Astrocyte of the cerebellum (primary cell): ENCODE measurements at regions not wholly inside any gene's neighbourhood (a gene's known extent, or its start where the extent isn't known, plus 50 kb on each side); places are given as distances from the start of the nearest gene placed in this dataset.

Experiments
- DNase-seq: peaks from one replicate; pipeline ENCODE4 v3.0.0-alpha.2; 2011; ENCODE audit warnings: low read depth
- H3K4me3 ChIP-seq: 2 replicates; pipeline ENCODE4 v1.5.1; 2011; ENCODE audit warnings: mild to moderate bottlenecking, low read depth, low read length, moderate library complexity
- CTCF ChIP-seq: IDR thresholded peaks from 2 replicates; pipeline ENCODE4 v1.5.1; 2012; ENCODE audit warnings: low read length, low read depth, moderate library complexity, mild to moderate bottlenecking; ENCODE audit errors: missing control alignments
- in situ Hi-C: cut with HindIII; loops from 2 replicates; pipeline ENCODE4 v1.10.0; 2017; ENCODE audit warnings: low sequenced_read_pairs

GRCh38 chr18:45250479-45250878 is 364.8 kb upstream of the SLC14A2 start:
- no peak for DNase-seq
- in situ Hi-C loops: no loop called here
- TF ChIP-seq CTCF: no peak
- no peak overlapping the region for H3K4me3 ChIP-seq

- in situ Hi-C loops: no loop called here
- TF ChIP-seq CTCF: no peak
Measured at GRCh38 chr18:45251236-45251635, 364.0 kb upstream of the SLC14A2 start.

GRCh38 chr18:45252474-45252873 is 362.8 kb upstream of the SLC14A2 start:
- in situ Hi-C loops: no loop called here
- DNase-seq: no peak
- no peak for TF ChIP-seq CTCF
- H3K4me3 ChIP-seq: no peak overlapping the region

More at GRCh38 chr18:45251236-45251635, 364.0 kb upstream of the SLC14A2 start:
- no peak for DNase-seq
- H3K4me3 ChIP-seq: no peak overlapping the region

GRCh38 chr18:45253056-45253565 is 362.2 kb upstream of the SLC14A2 start:
- H3K4me3 ChIP-seq: no peak overlapping the region
- in situ Hi-C loops: no loop called here
- no peak for DNase-seq
- TF ChIP-seq CTCF: no peak

DNA sequence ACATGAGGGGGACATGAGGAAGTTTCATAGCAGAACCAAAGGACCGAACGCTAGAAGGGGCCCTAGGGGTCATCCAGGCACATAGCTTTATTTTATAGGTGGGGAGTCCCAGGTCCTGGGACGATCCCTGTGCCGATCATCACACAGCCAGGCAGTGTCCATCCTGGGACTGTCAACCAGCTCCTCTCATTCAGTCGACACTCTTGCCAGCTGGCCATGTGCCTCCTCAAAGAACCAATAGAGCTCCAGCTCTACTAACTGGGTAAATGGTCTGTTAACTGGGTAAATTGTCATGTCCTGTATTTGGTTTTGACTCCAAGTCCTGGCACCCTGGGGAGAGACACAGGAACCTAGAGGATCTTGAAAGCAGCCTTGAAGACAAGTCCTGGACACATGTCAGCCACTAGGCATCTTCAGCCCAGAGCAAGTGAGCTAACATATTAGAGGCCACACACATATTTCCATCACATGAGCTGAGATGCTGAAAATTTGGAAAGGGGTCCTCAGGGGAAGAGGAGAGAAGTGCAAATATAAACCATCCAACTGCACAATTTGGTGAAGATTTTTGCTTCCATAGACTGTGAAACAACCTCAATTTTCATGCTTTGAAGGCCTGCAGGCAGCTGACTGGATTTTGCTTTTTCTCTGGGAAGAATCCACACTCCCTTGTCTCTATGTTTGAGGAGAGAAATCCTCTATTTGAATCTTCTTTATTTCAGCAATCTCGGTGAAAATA is 361.1 kb upstream of the SLC14A2 start:
- H3K4me3 ChIP-seq: no peak overlapping the region
- in situ Hi-C loops: no loop called here
- DNase-seq: no peak
- TF ChIP-seq CTCF: no peak

DNA sequence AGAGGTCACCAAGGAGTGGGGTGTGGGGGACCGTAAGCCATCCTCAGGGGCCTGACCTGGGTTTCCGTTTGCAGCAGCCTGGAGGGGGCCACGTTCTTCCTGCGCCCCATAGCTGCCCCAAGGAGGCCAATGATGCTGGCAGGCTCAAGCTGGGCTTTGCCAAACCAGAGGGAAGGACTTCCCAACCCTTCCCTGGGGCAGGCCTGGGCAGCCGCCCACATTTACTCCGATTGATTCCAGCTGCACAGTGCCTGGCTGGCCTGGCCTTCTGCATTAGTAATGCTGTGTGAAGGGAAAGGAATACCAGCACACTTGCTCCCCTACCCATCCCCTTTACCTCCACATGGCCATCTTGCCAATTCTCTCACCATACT is 360.6 kb upstream of the SLC14A2 start:
- no peak for TF ChIP-seq CTCF
- in situ Hi-C loops: no loop called here
- no peak overlapping the region for H3K4me3 ChIP-seq
- no peak for DNase-seq
